Lower leg skin (tissue), 4 donors: ENCODE measurements at regions not wholly inside any gene's neighbourhood (a gene's known extent, or its start where the extent isn't known, plus 50 kb on each side); places are given as distances from the start of the nearest gene placed in this dataset.

Source experiments
- DNase-seq, 2 donors: peaks; one replicate each; pipeline ENCODE4 v3.0.0-alpha.2; 2019; ENCODE audit warnings: low spot score in 2 of 2
- H3K4me3 ChIP-seq: fragments of 200-600 bp; sonication (generic); 2 replicates; pipeline ENCODE4 v1.5.1; 2017; ENCODE audit warnings: mild to moderate bottlenecking, low read depth; ENCODE audit not compliant: poor library complexity, severe bottlenecking
- POLR2A ChIP-seq, 2 donors: fragments of 450-650 bp; IDR thresholded peaks; one replicate each; pipeline ENCODE4 v1.6.1; 2016 to 2017; ENCODE audit warnings: antibody characterized with exemption in 2 of 2, mild to moderate bottlenecking in 1 of 2, moderate library complexity in 1 of 2
- WGBS, 2 donors: methylation state at CpG; one replicate each; pipeline ENCODE4 v1.1.5; 2018; 5-methylcytosine and 5-hydroxymethylcytosine counted together
- intact Hi-C: fragments of 100-400 bp; cut with DNase I; formaldehyde crosslinking; loops from one replicate; pipeline ENCODE4 v1.15.0; 2023; ENCODE audit warnings: low total_unique reads
- TF ChIP-seq, protein P1 (sequence below), 3 donors: fragments of 450-650 bp; IDR thresholded peaks; one replicate each; pipeline ENCODE4 v1.5.1; 2016; ENCODE audit warnings: antibody characterized with exemption in 3 of 3, mild to moderate bottlenecking in 3 of 3, moderate library complexity in 2 of 3

GRCh38 chr4:20544645-20545044 lies 155.6 kb upstream of the PACRGL start:
- DNase-seq: no peak
- WGBS, 2 donors: 35 to 37% methylated on average over 3 of the region's 3 CpGs
- no peak for TF ChIP-seq POLR2A (IDR thresholded peaks at IDR 0.05)
- TF ChIP-seq, protein P1, sequence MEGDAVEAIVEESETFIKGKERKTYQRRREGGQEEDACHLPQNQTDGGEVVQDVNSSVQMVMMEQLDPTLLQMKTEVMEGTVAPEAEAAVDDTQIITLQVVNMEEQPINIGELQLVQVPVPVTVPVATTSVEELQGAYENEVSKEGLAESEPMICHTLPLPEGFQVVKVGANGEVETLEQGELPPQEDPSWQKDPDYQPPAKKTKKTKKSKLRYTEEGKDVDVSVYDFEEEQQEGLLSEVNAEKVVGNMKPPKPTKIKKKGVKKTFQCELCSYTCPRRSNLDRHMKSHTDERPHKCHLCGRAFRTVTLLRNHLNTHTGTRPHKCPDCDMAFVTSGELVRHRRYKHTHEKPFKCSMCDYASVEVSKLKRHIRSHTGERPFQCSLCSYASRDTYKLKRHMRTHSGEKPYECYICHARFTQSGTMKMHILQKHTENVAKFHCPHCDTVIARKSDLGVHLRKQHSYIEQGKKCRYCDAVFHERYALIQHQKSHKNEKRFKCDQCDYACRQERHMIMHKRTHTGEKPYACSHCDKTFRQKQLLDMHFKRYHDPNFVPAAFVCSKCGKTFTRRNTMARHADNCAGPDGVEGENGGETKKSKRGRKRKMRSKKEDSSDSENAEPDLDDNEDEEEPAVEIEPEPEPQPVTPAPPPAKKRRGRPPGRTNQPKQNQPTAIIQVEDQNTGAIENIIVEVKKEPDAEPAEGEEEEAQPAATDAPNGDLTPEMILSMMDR (IDR thresholded peaks at IDR 0.05): no peak
- no peak overlapping the region for H3K4me3 ChIP-seq
- intact Hi-C loops: no loop called here

DNA sequence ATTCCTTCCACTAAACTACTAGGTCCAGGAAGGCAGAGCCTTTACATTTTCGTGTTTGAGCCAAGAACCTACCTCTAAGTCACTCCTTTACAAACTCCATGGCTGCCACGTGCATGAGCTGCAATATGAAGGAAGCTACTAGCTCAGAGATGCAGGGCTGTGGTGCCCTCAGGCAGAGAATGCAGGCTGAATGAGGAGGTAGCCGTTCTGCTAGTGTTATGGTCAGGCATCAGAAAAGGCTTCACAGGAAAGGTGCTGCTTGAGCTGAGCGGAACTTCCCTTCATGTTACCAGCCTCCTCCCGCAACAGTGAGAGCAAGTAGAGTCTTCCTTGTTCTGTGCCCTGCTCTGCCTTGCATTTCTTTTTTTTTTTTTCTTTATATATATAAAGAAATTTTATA lies 148.3 kb upstream of the PACRGL start:
- no peak overlapping the region for H3K4me3 ChIP-seq
- intact Hi-C loops: no loop called here
- DNase-seq: no peak
- WGBS, 2 donors: 76 to 80% methylated on average over 5 of the region's 5 CpGs
- TF ChIP-seq POLR2A (IDR thresholded peaks at IDR 0.05): no peak
- TF ChIP-seq, protein P1 (IDR thresholded peaks at IDR 0.05): no peak

- DNase-seq: no peak
- 40 to 66% methylated on average over 2 of the region's 2 CpGs for WGBS, 2 donors
- intact Hi-C loops: no loop called here
- no peak for TF ChIP-seq POLR2A (IDR thresholded peaks at IDR 0.05)
- TF ChIP-seq, protein P1 (IDR thresholded peaks at IDR 0.05): no peak
- no peak overlapping the region for H3K4me3 ChIP-seq
Measured at GRCh38 chr4:20554134-20554533, 146.1 kb upstream of the PACRGL start.

DNA sequence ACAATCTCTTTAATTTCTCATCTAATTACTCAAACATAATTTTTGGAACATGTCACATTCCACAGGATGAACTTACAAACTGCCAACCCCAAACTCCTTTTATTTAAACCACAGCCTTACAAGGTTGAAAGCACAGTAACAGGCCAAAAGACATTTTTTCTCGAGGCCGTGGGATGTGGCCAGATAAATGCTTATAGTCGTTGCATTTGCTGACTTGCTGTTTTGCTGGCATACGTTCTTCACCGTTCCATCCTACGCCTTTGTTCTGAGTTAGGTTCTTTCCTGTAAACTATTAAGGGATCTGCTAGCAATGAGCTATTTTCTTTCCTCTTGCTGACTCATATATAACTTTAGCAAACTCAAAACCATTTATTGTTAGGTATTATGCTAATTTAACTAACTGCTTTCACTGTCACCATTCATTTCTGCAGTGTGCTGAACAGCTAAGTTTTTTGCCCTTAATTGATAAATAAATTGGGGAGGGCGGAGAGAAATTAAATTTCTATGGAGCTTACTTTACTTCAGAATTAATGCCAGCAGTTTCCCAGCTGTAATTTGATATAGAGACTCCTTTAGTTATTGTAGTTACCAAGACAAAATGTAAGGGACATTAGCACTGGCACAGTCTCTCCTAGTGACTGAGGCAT lies 135.1 kb upstream of the PACRGL start:
- H3K4me3 ChIP-seq: no peak overlapping the region
- DNase-seq: no peak
- intact Hi-C loops: no loop called here
- 37 to 47% methylated on average over 7 of the region's 7 CpGs for whole genome bisulfite sequencing, 2 donors
- TF ChIP-seq POLR2A (IDR thresholded peaks at IDR 0.05): no peak
- TF ChIP-seq, protein P1 (IDR thresholded peaks at IDR 0.05): no peak

DNA sequence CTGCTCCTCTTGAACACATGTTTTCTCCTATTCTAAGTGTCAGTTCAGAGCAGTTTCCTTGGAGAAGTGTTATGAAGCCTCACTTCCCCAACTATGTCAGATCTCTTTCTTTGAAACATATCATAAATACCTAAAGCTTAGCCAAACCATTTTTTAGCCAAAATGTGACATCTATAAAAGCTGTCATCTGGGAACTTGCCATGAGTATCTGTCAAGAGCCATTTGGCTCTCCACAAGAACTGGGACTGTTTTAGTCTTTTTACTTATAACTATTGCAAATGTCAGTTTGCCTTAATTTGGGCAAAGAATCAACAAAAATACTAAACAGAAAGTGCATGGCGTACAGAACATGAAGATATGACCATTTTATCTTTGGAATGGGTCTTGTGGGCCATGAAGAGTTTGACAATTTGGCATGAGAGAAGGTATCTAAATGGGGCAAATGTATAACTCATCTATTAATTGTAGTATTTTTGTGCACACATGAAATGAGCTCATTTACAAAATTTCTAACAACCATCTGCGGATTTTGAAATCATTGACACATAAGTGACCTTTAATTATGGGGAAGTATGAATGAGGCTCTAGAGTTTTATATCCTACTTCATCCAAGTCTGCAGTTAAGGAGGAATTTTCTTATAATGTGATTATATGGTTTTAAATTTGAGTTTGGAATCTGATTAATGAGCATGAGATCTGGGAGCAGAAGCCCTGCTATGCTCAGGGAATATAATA lies 129.1 kb upstream of the PACRGL start:
- intact Hi-C loops: no loop called here
- TF ChIP-seq POLR2A (IDR thresholded peaks at IDR 0.05): no peak
- TF ChIP-seq, protein P1 (IDR thresholded peaks at IDR 0.05): no peak
- WGBS, 2 donors: 76 to 89% methylated on average over 2 of the region's 2 CpGs
- no peak overlapping the region for H3K4me3 ChIP-seq
- DNase-seq: no peak
